ENCODE measurements at regions not wholly inside any gene's neighbourhood (a gene's known extent, or its start where the extent isn't known, plus 50 kb on each side); places are given as distances from the start of the nearest gene placed in this dataset.
"Not testable (repeated sequence)": the region's sequence is repeated elsewhere in the genome, so short reads cannot be mapped to it uniquely, and the experiment has no call there.

- no peak overlapping the region for H3K27ac ChIP-seq
- no peaks in the 10 kb centered on the region for H3K4me1 ChIP-seq
- no peak overlapping the region for H3K4me2 ChIP-seq
- 81% methylated on average over 3 of the region's 3 CpGs for WGBS (ENCODE audit: missing lambda C conversion rate)
- TF ChIP-seq EP300 (IDR thresholded peaks at IDR 0.05) (no peak), HOXA7 (CRISPR knock-in tag; IDR thresholded peaks at IDR 0.05) (no peak), FOXS1 (CRISPR knock-in tag; IDR thresholded peaks at IDR 0.05) (no peak), CTCF (IDR thresholded peaks at IDR 0.05) (no peak), ATOH8 (CRISPR knock-in tag; IDR thresholded peaks at IDR 0.05; ENCODE audit: low read depth) (no peak), POLR2A (IDR thresholded peaks at IDR 0.05; ENCODE audit: low read length) (no peak), JUN (IDR thresholded peaks at IDR 0.05) (no peak), ZC3H11A (IDR thresholded peaks at IDR 0.05) (no peak), RAD21 (conservative IDR thresholded peaks at IDR 0.05 in 1 of 2, IDR thresholded peaks at IDR 0.05 in 1 of 2) (no peak), SREBF2 (IDR thresholded peaks at IDR 0.05) (no peak), FOSB (CRISPR knock-in tag; IDR thresholded peaks at IDR 0.05) (no peak), CEBPB (IDR thresholded peaks at IDR 0.05) (no peak), ESRRA (IDR thresholded peaks at IDR 0.05; ENCODE audit: borderline replicate concordance, low read length) (no peak), NR3C1 (IDR thresholded peaks at IDR 0.05) (no peak), RFX5 (IDR thresholded peaks at IDR 0.05) (no peak)
- TF ChIP-seq, protein P1, sequence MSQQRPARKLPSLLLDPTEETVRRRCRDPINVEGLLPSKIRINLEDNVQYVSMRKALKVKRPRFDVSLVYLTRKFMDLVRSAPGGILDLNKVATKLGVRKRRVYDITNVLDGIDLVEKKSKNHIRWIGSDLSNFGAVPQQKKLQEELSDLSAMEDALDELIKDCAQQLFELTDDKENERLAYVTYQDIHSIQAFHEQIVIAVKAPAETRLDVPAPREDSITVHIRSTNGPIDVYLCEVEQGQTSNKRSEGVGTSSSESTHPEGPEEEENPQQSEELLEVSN (IDR thresholded peaks at IDR 0.05; ENCODE audit: borderline replicate concordance, low read depth), result no peak
- ATAC-seq, result no peak
- no peak for FAIRE-seq
- no peak for DNase-seq (ENCODE audit: low read depth in 1 of 2, low spot score in 1 of 2)
- no peaks in the 10 kb centered on the region for H3K9me3 ChIP-seq
- H3K4me3 ChIP-seq, result no peak overlapping the region
- POLR2A ChIA-PET, result no interaction called here
- CTCF ChIA-PET, result interaction anchor here (1.2 kb wide), 1 partner anchor 11 kb away, joined by 4 read pairs; no protein-coding TSS in a partner anchor
These were observed 301.3 kb upstream of the ID2 start for GRCh38 chr2:8380566-8380965.

- no peak for FAIRE-seq
- no peaks in the 10 kb centered on the region for H3K4me1 ChIP-seq
- 46% methylated on average over 4 of the region's 4 CpGs for WGBS (ENCODE audit: missing lambda C conversion rate)
- CTCF ChIA-PET, result no interaction called here
- no peak overlapping the region for H3K27ac ChIP-seq
- no peak for DNase-seq (ENCODE audit: low read depth in 1 of 2, low spot score in 1 of 2)
- TF ChIP-seq CHD2 (IDR thresholded peaks at IDR 0.05; ENCODE audit: low read length, partially characterized antibody) (no peak), EHMT2 (IDR thresholded peaks at IDR 0.05; ENCODE audit: low read depth) (no peak)
- TF ChIP-seq, protein P1 (IDR thresholded peaks at IDR 0.05; ENCODE audit: borderline replicate concordance, low read depth), result no peak
- no peaks in the 10 kb centered on the region; the same call in 2 of the 3 replicates for H3K9me3 ChIP-seq
- H3K4me3 ChIP-seq, result no peak overlapping the region
- H3K4me2 ChIP-seq, result no peak overlapping the region
- ATAC-seq, result no peak
- POLR2A ChIA-PET, result no interaction called here
These were observed 299.4 kb upstream of the ID2 start for GRCh38 chr2:8382485-8382884.

GRCh38 chr2:8386748-8387147, 295.1 kb upstream of the ID2 start:
- 52% methylated on average over 9 of the region's 10 CpGs for WGBS (ENCODE audit: missing lambda C conversion rate)
- H3K4me2 ChIP-seq; H3K9me3 ChIP-seq; H3K4me3 ChIP-seq; POLR2A ChIA-PET; H3K27ac ChIP-seq; CTCF ChIA-PET; ATAC-seq; DNase-seq (ENCODE audit: low read depth in 1 of 2, low spot score in 1 of 2); FAIRE-seq: not testable (repeated sequence)
- H3K4me1 ChIP-seq, result peaks cover 14% of the 10 kb centered on the region
